ENCODE measurements at regions not wholly inside any gene's neighbourhood (a gene's known extent, or its start where the extent isn't known, plus 50 kb on each side); places are given as distances from the start of the nearest gene placed in this dataset.

DNA sequence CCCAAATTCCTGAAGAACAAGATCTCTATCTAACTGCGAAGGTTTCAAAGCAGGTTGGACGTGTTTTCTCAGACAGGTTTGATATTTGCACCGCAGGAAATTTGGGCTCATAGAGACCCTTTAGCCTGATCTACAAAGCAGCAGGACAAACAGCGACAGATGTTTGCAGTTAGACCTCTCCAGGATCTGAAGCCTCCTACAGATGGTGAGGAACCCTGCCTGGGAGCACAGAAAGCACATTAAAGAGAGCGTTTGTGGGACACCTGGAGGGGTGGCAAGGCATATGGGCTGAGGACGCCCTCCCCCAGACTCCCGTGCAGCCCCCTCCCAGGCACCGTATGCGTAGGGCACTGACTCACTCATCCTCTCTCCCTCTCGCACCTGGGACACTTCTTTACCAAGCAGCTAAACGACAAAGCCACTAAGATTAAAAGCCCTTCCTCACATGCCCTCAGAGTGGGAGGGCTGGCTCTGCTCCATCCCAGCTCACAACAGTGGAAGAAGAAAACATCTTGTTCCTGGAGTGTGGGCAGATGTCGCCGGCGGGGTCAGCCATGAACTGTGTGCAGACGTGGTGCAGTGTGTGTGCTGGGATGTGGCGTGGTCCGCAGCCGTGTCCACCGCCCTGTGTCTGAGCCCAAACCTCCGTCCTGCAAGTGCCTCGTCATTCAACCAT, 249.7 kb upstream of the AFDN start:
- DNase-seq (ENCODE audit: insufficient read length, low spot score) (no peak), FAIRE-seq (no peak)
- no peak for TF ChIP-seq TAF1 (IDR thresholded peaks at IDR 0.05; ENCODE audit: low read depth, low read length)
- no peak for TF ChIP-seq POLR2A (IDR thresholded peaks at IDR 0.05; ENCODE audit: low read depth, low read length)
- no peak for TF ChIP-seq POLR2AphosphoS5 (IDR thresholded peaks at IDR 0.05; ENCODE audit: low read depth, low read length)
- no peak for TF ChIP-seq PAX5 (IDR thresholded peaks at IDR 0.05; ENCODE audit: insufficient read depth, low read length, severe bottlenecking)
- TF ChIP-seq POU2F2 (IDR thresholded peaks at IDR 0.05; ENCODE audit: low read depth, low read length): no peak
- TF ChIP-seq SPI1 (IDR thresholded peaks at IDR 0.05; ENCODE audit: low read depth, low read length): no peak

DNA sequence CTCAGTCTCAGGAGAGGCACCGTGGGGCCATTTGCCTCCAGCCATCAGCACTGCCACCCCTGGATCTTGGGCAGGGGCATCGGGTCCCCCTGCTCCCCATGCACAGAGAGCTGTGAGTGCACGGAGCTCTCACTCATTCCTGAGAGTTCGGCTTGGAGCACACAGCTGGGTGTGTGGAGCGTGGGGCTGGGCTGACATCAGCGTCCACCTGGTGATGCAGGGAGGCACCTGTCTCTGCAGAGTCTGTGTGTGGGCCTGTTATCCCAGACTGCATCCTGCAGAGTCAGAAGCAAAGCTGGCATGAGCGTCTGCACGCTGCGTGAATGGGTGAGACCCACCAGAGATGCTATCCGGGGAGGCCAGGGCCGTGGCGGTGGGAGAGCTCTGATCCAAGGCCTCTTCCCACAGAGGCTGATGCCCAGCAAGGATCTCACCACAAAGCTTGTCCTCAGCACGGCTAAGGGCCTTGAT, 248.8 kb upstream of the AFDN start:
- FAIRE-seq: no peak
- no peak for TF ChIP-seq TAF1 (IDR thresholded peaks at IDR 0.05; ENCODE audit: low read depth, low read length)
- no peak for TF ChIP-seq SPI1 (IDR thresholded peaks at IDR 0.05; ENCODE audit: low read depth, low read length)
- no peak for TF ChIP-seq POU2F2 (IDR thresholded peaks at IDR 0.05; ENCODE audit: low read depth, low read length)
- no peak for TF ChIP-seq POLR2AphosphoS5 (IDR thresholded peaks at IDR 0.05; ENCODE audit: low read depth, low read length)
- TF ChIP-seq POLR2A (IDR thresholded peaks at IDR 0.05; ENCODE audit: low read depth, low read length): no peak
- no peak for TF ChIP-seq PAX5 (IDR thresholded peaks at IDR 0.05; ENCODE audit: insufficient read depth, low read length, severe bottlenecking)

DNA sequence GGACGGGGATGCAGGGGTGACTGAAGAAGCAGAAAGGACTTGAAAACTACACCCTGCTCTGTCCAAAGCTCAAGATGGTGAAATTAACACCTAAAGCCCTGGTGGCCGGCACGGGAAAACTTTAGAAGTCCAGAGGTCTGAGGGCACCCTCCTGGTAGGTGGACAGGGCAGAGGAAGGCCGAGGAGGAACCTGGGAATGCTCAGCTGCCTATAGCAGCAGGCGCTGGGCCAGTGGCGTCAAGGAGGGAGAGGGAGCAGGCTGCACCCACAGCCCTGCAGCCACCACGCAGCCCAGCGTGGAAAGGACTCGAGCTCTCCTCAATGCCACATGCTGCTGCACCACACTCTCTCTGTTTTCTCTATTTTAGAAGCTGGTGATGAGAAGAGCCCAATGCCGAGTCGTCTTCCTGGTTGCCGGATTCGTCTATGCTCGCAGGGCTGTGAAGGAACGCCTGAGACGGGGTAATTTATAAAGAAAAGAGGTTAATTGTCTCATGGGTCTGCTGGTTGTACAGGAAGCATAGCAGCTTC, 248.3 kb upstream of the AFDN start:
- TF ChIP-seq SPI1 (IDR thresholded peaks at IDR 0.05; ENCODE audit: low read depth, low read length) (no peak), POU2F2 (IDR thresholded peaks at IDR 0.05; ENCODE audit: low read depth, low read length) (no peak), POLR2A (IDR thresholded peaks at IDR 0.05; ENCODE audit: low read depth, low read length) (no peak), PAX5 (IDR thresholded peaks at IDR 0.05; ENCODE audit: insufficient read depth, low read length, severe bottlenecking) (no peak), TAF1 (IDR thresholded peaks at IDR 0.05; ENCODE audit: low read depth, low read length) (no peak), POLR2AphosphoS5 (IDR thresholded peaks at IDR 0.05; ENCODE audit: low read depth, low read length) (no peak)
- DNase-seq (ENCODE audit: insufficient read length, low spot score): no peak
- FAIRE-seq: no peak

More for the DNA sequence above, 248.8 kb upstream of the AFDN start:
- no peak for DNase-seq (ENCODE audit: insufficient read length, low spot score)

DNA sequence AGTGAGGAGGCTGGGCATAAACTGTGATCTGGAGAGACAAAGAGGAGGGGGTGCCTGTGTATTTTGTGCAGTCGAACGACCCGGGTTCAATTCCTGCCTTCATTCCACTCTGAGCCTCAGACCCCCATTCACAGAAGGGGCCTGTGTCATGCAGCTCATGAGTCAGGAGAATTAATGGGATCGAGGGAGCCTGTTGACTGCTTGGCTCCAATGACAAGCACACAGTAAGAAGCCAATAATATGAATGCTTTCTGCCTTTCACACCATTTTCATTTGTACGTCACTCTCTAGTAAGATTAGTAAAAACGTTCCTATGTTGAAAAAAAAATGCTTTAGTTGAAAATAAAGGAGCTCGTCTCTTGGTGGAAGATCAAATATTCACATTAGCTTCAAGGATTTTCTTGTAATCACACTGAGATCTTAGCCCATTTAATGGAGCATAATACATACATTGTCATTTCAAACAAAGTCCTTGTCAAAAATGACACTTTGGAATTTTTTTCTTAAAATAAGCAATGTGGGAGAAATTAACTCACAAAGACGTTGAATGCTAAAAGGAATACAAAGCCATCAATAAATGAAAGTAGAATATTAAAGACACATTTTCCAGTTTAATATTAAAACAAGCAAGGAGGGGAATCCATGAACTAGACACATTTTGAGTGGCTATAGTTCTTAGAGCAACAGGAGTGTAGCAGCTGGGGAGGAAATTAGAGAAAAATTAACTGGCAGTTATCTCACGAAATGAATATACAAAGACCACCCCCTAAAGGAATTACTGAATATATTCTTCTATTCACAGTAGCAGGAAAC, 246.7 kb upstream of the AFDN start:
- no peak for DNase-seq (ENCODE audit: insufficient read length, low spot score)
- FAIRE-seq: no peak
- TF ChIP-seq TAF1 (IDR thresholded peaks at IDR 0.05; ENCODE audit: low read depth, low read length): no peak
- TF ChIP-seq SPI1 (IDR thresholded peaks at IDR 0.05; ENCODE audit: low read depth, low read length): no peak
- TF ChIP-seq POU2F2 (IDR thresholded peaks at IDR 0.05; ENCODE audit: low read depth, low read length): no peak
- no peak for TF ChIP-seq POLR2A (IDR thresholded peaks at IDR 0.05; ENCODE audit: low read depth, low read length)
- no peak for TF ChIP-seq PAX5 (IDR thresholded peaks at IDR 0.05; ENCODE audit: insufficient read depth, low read length, severe bottlenecking)
- no peak for TF ChIP-seq POLR2AphosphoS5 (IDR thresholded peaks at IDR 0.05; ENCODE audit: low read depth, low read length)

DNA sequence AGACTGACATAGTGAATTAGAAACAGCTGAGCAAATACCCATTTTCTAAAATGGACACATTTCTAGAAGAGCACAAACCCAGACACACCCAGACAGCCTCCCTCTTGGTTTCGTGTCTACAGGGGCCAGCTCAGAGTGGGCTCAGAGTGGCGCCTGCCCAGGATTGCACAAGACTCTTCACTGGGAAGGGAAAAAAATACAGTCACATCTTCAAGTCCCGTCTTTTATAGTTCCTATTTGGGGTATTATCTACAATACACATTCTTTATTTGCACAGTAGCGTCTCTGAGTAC, 246.1 kb upstream of the AFDN start:
- no peak for TF ChIP-seq POLR2A (IDR thresholded peaks at IDR 0.05; ENCODE audit: low read depth, low read length)
- DNase-seq (ENCODE audit: insufficient read length, low spot score) (no peak), FAIRE-seq (no peak)

DNA sequence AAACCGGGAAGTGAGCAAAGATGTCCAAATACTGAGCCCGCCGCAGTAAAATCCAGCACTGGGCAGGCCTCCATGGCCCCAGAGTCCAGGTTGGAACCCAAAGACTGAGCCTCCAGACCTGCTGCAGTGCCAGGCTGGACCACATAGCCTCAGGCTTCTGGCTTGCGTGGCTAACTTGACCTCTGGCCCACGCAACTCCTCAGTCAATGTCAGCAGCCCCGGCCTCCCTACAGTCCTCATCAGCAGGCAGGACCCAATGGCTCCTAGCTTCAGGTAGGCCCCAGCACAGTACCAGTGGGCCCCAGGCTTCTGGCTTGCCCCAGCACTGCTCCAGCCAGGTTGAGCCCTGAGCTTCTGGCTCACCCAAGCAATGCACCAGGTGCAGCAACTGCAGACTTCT, 245.1 kb upstream of the AFDN start:
- no peak for FAIRE-seq
- TF ChIP-seq SPI1 (IDR thresholded peaks at IDR 0.05; ENCODE audit: low read depth, low read length) (no peak), POLR2A (IDR thresholded peaks at IDR 0.05; ENCODE audit: low read depth, low read length) (no peak), TAF1 (IDR thresholded peaks at IDR 0.05; ENCODE audit: low read depth, low read length) (no peak)
- no peak for DNase-seq (ENCODE audit: insufficient read length, low spot score)

DNA sequence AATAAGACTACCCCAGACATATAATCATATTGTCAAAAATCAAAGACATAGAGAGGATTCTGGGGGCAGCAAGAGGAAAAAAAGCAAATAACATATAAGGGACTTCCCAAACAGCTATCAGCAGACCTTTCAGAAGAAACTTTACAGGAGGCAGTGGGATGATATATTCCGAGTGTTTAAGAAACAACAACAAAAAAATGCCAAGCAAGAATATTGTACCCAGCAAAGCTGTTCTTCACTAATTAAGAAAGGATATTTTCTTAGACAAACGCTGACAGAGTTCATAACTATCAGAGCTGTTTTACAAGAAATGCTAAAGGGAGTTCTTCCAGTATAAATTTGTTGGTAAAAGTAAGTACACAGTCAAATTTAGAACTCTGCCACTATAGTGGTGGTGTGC, 243.3 kb upstream of the AFDN start:
- no peak for TF ChIP-seq POLR2A (IDR thresholded peaks at IDR 0.05; ENCODE audit: low read depth, low read length)
- DNase-seq (ENCODE audit: insufficient read length, low spot score) (no peak), FAIRE-seq (no peak)

DNA sequence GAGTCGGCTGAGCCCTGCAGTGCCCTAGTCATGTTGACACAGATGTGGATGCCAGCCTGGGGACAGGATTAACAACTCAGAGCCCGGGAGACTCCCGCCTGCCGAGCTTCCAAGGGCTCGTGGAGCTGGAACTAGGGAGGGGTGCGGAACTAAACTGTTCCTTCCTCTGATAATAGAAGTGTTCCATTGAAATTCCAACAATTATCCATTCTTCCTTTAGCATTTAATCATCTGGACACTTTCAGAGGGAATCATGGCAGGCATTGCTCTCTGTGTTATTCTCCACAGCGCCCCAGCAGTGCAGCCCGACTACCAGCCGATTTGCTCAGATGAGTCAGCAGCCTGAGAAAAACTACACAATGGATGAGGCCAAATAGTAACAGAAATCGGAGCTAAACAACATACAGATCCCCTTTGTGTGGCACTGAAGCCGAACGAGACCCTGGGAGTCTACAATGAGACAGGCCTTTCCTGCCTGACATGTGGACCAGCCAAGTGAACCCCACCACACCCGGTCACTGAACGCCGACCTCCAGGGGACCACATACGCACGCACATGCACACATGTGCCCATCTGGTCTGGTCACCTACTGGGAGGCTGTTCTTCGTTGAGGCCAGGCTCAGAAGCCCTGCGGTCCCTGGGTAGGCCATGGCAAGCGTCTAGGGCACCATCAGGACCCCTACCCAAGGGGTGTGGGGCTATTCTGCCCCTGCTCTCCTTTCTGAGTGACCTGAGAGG, 238.4 kb upstream of the AFDN start:
- FAIRE-seq: no peak
- no peak for TF ChIP-seq POLR2A (IDR thresholded peaks at IDR 0.05; ENCODE audit: low read depth, low read length)
- TF ChIP-seq PAX5 (IDR thresholded peaks at IDR 0.05; ENCODE audit: insufficient read depth, low read length, severe bottlenecking): no peak
- TF ChIP-seq SPI1 (IDR thresholded peaks at IDR 0.05; ENCODE audit: low read depth, low read length): no peak
- TF ChIP-seq POLR2AphosphoS5 (IDR thresholded peaks at IDR 0.05; ENCODE audit: low read depth, low read length): no peak
- TF ChIP-seq POU2F2 (IDR thresholded peaks at IDR 0.05; ENCODE audit: low read depth, low read length): no peak
- TF ChIP-seq TAF1 (IDR thresholded peaks at IDR 0.05; ENCODE audit: low read depth, low read length): no peak
- DNase-seq (ENCODE audit: insufficient read length, low spot score): no peak

DNA sequence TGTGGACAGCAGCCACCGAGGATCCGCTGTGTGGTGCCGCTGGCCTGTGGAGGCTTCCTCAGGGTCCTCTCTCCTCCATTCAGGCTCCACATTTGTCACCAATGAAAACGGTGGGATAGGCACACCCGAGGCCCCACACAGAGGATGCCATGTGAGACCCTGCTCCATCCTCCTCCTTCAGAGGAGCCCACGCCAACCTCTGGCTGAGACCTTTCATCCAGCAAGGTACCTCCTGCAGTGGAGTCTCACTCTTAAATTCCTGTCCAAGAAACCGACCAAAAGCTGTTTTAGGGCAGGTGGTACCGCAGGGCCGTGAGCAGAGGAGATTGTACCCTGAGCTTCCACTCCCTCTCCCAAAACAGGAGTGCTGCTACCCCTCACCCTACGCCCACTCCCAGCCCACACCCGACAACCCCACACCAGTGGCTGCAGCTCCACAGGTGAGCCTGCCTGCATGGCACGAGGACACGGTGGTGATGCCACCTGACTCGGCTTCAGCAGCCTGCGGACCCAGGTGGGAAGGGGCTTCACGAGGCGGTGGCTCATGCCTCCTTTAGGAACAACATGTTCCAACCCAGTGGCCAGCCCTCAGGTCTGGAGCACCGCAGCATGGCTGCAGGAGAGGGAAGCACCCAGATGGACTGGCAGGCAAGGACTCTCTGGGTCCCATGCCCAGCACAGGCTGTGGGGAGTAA, 237.6 kb upstream of the AFDN start:
- TF ChIP-seq SPI1 (IDR thresholded peaks at IDR 0.05; ENCODE audit: low read depth, low read length): no peak
- no peak for TF ChIP-seq POLR2AphosphoS5 (IDR thresholded peaks at IDR 0.05; ENCODE audit: low read depth, low read length)
- TF ChIP-seq TAF1 (IDR thresholded peaks at IDR 0.05; ENCODE audit: low read depth, low read length): no peak
- TF ChIP-seq PAX5 (IDR thresholded peaks at IDR 0.05; ENCODE audit: insufficient read depth, low read length, severe bottlenecking): no peak
- TF ChIP-seq POLR2A (IDR thresholded peaks at IDR 0.05; ENCODE audit: low read depth, low read length): no peak
- TF ChIP-seq POU2F2 (IDR thresholded peaks at IDR 0.05; ENCODE audit: low read depth, low read length): no peak
- no peak for DNase-seq (ENCODE audit: insufficient read length, low spot score)
- no peak for FAIRE-seq
